ENCODE measurements at regions not wholly inside any gene's neighbourhood (a gene's known extent, or its start where the extent isn't known, plus 50 kb on each side); places are given as distances from the start of the nearest gene placed in this dataset.

GRCh38 chr1:163794551-163794950 is 472.8 kb downstream of the NUF2 start:
- TF ChIP-seq POLR2AphosphoS5 (IDR thresholded peaks at IDR 0.05; ENCODE audit: borderline replicate concordance, low read depth, low read length) (no peak), EZH2 (IDR thresholded peaks at IDR 0.05) (no peak)
